ENCODE measurements at regions not wholly inside any gene's neighbourhood (a gene's known extent, or its start where the extent isn't known, plus 50 kb on each side); places are given as distances from the start of the nearest gene placed in this dataset.

- TF ChIP-seq POLR2AphosphoS5 (IDR thresholded peaks at IDR 0.05; ENCODE audit: low read depth, low read length), result no peak
- no peak for TF ChIP-seq POLR2A (IDR thresholded peaks at IDR 0.05; ENCODE audit: low read depth, low read length)
- no peak for TF ChIP-seq TAF1 (IDR thresholded peaks at IDR 0.05; ENCODE audit: low read depth, low read length)
- TF ChIP-seq PAX5 (IDR thresholded peaks at IDR 0.05; ENCODE audit: insufficient read depth, low read length, severe bottlenecking), result no peak
- no peak for TF ChIP-seq SPI1 (IDR thresholded peaks at IDR 0.05; ENCODE audit: low read depth, low read length)
- TF ChIP-seq POU2F2 (IDR thresholded peaks at IDR 0.05; ENCODE audit: low read depth, low read length), result no peak
Observed at GRCh38 chrX:123085311-123085940, 98.7 kb upstream of the GRIA3 start.
